ES-I3 (cell line): ENCODE measurements at regions not wholly inside any gene's neighbourhood (a gene's known extent, or its start where the extent isn't known, plus 50 kb on each side); places are given as distances from the start of the nearest gene placed in this dataset.
"Not testable (repeated sequence)": the region's sequence is repeated elsewhere in the genome, so short reads cannot be mapped to it uniquely, and the experiment has no call there.

ENCODE experiments used
- H3K36me3 ChIP-seq: 2 replicates; pipeline ENCODE4 v1.6.1; 2013; ENCODE audit warnings: mild to moderate bottlenecking, low read length, control low read depth, moderate library complexity; ENCODE audit not compliant: insufficient read depth
- H3K4me1 ChIP-seq: 2 replicates; pipeline ENCODE4 v1.6.1; 2013; ENCODE audit warnings: mild to moderate bottlenecking, control low read depth, low read length; ENCODE audit not compliant: insufficient read depth
- H3K9ac ChIP-seq: 2 replicates; pipeline ENCODE4 v1.6.1; 2013; ENCODE audit warnings: low read depth, mild to moderate bottlenecking, low read length, moderate library complexity
- H3K9me3 ChIP-seq: 2 replicates; pipeline ENCODE4 v1.6.1; 2013; ENCODE audit warnings: mild to moderate bottlenecking, low read length, moderate library complexity; ENCODE audit not compliant: control insufficient read depth, insufficient read depth

- no peak overlapping the region for H3K9ac ChIP-seq
- no peaks in the 10 kb centered on the region for H3K9me3 ChIP-seq
- H3K36me3 ChIP-seq = no peaks in the 10 kb centered on the region
- H3K4me1 ChIP-seq = no peaks in the 10 kb centered on the region
These were observed 108.1 kb upstream of the NIPBL start for GRCh38 chr5:36768450-36768849.

DNA sequence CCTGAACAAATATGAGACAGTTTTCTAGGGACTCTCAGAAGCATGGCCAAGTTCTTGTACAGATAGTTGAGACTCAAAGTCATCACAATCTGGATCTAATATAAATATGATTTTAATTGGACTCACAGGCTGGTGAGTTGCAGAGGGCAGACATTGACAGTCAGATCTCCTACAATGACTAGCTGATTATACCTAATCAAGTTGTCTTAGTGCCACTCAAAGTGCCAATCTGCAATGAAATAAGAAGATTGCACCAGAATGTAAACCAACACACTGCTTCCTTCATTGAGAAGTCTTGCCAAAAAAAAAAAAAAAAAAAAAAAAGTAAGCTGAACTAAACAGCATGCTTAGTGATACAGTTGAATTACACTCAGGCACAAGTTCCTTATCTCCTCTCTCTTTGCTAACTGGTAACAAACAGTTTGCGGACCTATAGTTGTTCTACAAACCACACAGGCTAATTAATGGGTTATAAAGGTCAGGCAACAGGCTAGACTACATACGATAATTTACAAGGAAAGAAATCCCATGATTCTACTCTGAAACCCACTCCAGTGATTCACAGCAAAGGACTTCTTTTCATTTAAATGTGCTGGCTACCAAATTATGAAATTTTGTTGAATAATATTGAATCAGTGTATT, 107.3 kb upstream of the NIPBL start:
- Histone ChIP-seq H3K9me3 (no peaks in the 10 kb centered on the region), H3K36me3 (no peaks in the 10 kb centered on the region), H3K4me1 (no peaks in the 10 kb centered on the region), H3K9ac (no peak overlapping the region)

GRCh38 chr5:36770125-36770524, 106.4 kb upstream of the NIPBL start:
- H3K4me1 ChIP-seq = no peaks in the 10 kb centered on the region
- no peaks in the 10 kb centered on the region for H3K36me3 ChIP-seq
- no peak overlapping the region for H3K9ac ChIP-seq
- H3K9me3 ChIP-seq = no peaks in the 10 kb centered on the region

DNA sequence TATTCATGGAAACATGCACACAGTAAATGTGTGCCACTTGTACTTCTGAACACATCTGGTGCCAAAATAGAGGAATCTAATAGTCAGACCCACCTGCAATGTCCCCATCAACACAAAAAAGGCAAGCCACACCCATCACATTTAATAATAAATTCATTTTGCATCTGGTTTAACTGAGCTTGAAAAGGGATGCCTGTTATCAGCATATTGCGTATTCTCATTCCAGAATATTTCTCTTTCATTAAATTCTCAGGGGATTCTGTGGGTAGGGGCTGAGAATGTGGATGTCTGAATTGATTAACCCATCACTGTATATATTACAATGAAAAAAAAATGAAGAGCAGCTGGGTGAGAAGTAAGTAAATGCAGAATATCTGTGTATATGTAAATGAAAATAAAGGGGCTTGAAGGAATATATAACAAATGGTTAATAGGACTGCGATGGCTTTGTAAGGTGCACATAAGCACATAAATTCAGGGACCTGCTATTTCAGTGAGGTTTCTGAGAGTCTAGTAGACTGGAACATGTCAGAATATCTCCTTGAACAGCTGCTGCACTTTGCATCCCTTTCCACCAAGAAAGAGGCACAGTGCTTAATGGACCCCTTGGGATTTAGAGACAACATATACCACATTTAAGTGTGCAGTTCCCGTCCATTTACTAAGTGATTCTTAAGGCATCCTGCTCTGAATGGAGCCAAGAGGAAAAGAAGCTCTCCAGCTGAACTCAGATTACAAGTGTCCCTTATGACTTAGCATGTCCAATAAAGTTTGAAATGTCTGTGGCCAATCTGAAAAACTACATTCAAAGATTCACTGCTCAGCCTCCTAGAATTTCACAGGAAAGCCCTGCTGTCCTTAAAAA, 104.1 kb upstream of the NIPBL start:
- Histone ChIP-seq H3K9ac (no peak overlapping the region), H3K4me1 (no peaks in the 10 kb centered on the region), H3K9me3 (no peaks in the 10 kb centered on the region), H3K36me3 (no peaks in the 10 kb centered on the region)

DNA sequence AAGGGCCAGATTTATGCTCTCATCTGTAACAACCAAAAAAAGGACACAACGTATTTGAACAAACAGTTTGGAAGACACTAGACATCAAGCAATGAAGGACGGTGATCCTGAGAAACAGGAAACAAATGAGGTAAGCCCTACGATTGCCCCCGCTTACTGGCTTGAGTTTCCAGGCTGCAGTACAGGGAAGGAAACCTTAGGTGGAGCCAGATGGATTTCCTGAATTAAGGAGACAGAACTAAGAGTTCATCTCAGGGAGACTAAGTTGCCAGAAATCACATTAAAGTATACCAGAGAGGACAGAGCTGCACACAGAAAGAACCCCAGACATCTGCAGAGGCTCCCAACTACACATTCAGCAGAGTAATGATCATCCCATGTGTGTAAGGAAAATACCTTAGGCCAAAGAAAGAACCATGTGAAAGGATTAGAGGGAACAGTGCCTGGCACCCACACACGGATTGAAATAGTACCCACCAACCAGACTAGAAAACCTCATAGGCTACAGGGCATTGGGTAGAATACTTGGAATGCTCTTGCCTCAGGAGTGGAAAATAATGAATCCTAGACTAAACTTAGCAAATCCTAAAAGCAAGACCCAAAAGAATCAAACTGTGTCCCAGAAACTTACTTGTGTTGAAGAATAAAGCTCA, 99.3 kb upstream of the NIPBL start:
- H3K4me1 ChIP-seq = no peaks in the 10 kb centered on the region
- H3K36me3 ChIP-seq = no peaks in the 10 kb centered on the region
- H3K9me3 ChIP-seq = no peaks in the 10 kb centered on the region; the same call in 1 of the 2 replicates
- no peak overlapping the region for H3K9ac ChIP-seq

- Histone ChIP-seq H3K36me3 (no peaks in the 10 kb centered on the region), H3K9me3 (no peaks in the 10 kb centered on the region; the same call in 1 of the 2 replicates), H3K9ac (no peak overlapping the region), H3K4me1 (no peaks in the 10 kb centered on the region)
These were observed 98.2 kb upstream of the NIPBL start for GRCh38 chr5:36778336-36778735.

DNA sequence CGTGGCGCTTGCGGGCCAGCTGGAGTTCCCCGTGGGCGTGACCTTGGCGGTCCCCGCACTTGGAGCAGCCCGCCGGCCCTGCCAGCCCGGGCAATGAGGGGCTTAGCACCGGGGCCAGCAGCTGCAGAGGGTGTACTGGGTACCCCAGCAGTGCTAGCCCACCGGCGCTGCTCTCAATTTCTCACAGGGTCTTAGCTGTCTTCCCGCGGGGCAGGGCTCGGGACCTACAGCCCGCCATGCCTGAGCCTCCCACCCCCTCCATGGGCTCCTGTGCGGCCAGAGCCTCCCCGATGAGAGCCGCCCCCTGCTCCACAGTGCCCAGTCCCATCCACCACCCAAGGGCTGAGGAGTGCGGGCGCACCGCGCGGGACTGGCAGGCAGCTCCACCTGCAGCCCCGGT, 94.0 kb upstream of the NIPBL start:
- H3K9me3 ChIP-seq, H3K9ac ChIP-seq, H3K36me3 ChIP-seq, H3K4me1 ChIP-seq: not testable (repeated sequence)

DNA sequence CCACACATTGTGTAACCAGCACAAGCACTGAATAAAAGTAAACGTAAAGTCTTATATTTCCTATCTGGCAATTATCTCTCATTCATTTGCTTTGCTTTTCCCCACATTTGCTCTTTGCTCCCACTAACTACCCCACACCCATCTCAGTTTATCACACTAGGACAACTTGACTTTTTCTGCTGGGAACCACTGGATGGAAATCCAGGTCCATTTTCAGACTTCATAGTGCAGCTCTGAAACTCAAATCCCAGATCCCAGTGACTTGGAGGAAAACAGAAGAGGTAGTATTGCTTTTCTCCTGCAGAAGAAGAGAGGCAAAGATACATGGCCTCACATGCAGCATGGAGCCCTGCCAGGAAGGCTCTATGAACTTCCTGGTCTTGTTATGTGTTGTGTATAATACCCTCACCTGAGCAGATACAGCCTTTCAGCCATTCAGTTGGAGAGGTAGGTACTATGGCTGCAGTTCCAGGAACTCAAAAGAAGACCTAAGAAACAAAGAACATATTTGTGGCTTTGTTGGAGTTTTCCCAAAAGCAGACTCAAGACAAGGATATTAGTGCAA, 90.0 kb upstream of the NIPBL start:
- H3K36me3 ChIP-seq = no peaks in the 10 kb centered on the region

GRCh38 chr5:36787365-36788093, 89.0 kb upstream of the NIPBL start:
- Histone ChIP-seq H3K9ac (no peak overlapping the region), H3K36me3 (no peaks in the 10 kb centered on the region), H3K4me1 (no peaks in the 10 kb centered on the region), H3K9me3 (no peaks in the 10 kb centered on the region)

More for the DNA sequence above, 90.0 kb upstream of the NIPBL start:
- H3K9ac ChIP-seq = no peak overlapping the region
- no peaks in the 10 kb centered on the region for H3K4me1 ChIP-seq
- H3K9me3 ChIP-seq = no peaks in the 10 kb centered on the region

DNA sequence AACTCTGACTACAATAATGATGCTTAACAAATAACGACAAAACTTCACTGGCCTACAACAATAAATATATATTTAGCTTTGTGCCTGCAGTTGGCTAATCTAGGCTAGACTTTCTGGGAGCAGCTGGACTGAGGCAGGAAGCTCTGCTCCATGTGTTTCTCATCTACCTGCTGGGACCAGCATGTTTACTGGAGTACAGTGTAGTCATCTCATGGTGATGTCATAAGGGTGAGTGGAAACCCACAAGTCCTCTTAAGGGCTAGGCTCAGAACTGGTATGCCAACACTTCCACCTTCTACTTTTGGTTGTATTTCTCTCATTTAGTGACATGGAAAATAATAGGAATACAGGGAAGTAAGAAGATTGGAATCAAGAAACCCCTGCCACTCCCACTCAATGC, 85.7 kb upstream of the NIPBL start:
- no peaks in the 10 kb centered on the region for H3K36me3 ChIP-seq
- no peaks in the 10 kb centered on the region for H3K4me1 ChIP-seq
- no peaks in the 10 kb centered on the region for H3K9me3 ChIP-seq
- no peak overlapping the region for H3K9ac ChIP-seq

DNA sequence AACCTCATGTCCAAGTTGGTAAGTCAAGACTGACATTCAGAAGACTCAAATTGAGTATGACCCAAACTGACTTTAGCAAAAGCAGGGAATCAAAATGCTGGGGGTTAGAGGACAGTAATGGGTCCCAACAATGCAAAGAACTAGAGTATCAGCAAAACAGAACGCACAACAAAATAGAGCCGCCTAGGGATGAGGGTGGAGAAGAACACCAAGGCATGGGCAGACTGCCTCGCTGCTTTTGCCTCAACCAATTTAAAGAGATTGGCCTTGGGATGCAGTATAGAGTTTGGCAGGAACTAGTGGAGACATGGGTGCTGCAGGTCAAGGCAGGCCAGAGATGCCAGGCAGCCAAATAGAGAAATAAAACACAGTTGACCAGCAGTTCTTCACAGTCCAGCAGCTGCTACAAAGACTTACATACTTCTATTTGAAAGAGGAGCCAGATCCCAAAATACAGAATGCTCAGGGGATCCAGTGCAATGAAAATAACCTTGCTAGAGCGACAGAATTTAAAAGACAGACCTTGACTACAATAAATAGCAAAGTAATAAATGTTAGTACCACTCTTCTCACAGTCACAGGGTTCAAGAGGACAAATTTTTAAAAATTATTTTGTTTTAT, 83.9 kb upstream of the NIPBL start:
- Histone ChIP-seq H3K36me3 (no peaks in the 10 kb centered on the region), H3K9me3 (no peaks in the 10 kb centered on the region), H3K9ac (no peak overlapping the region), H3K4me1 (no peaks in the 10 kb centered on the region; the same call in 1 of the 2 replicates)

GRCh38 chr5:36795366-36795765, 81.2 kb upstream of the NIPBL start:
- no peak overlapping the region for H3K9ac ChIP-seq
- no peaks in the 10 kb centered on the region for H3K9me3 ChIP-seq
- no peaks in the 10 kb centered on the region for H3K36me3 ChIP-seq
- H3K4me1 ChIP-seq = no peaks in the 10 kb centered on the region; the same call in 1 of the 2 replicates

GRCh38 chr5:36796155-36796554, 80.4 kb upstream of the NIPBL start:
- Histone ChIP-seq H3K36me3 (no peaks in the 10 kb centered on the region), H3K4me1 (no peaks in the 10 kb centered on the region; the same call in 1 of the 2 replicates), H3K9ac (no peak overlapping the region), H3K9me3 (no peaks in the 10 kb centered on the region)

DNA sequence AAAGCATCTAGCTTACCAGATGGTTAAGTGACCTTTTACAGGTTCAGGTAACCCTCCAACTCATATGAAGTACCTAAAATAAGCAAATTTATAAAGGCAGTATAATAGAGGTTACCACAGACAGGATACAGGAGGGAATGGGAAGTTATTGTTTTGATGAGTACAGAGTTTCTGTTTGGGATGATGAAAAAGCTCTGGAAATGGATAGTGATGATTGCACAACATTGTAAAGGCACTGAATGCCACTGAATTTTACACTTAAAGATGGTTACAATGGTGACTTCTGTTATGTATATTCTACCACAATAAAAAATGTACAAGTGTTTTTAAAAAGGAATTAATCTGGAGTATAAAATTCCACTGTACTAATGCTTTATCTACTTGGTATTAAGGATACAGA, 75.0 kb upstream of the NIPBL start:
- H3K9me3 ChIP-seq = no peaks in the 10 kb centered on the region
- no peak overlapping the region for H3K9ac ChIP-seq
- no peaks in the 10 kb centered on the region for H3K36me3 ChIP-seq

More for the DNA sequence above, 75.0 kb upstream of the NIPBL start:
- no peaks in the 10 kb centered on the region; the same call in 1 of the 2 replicates for H3K4me1 ChIP-seq
